ENCODE measurements at regions not wholly inside any gene's neighbourhood (a gene's known extent, or its start where the extent isn't known, plus 50 kb on each side); places are given as distances from the start of the nearest gene placed in this dataset.

DNA sequence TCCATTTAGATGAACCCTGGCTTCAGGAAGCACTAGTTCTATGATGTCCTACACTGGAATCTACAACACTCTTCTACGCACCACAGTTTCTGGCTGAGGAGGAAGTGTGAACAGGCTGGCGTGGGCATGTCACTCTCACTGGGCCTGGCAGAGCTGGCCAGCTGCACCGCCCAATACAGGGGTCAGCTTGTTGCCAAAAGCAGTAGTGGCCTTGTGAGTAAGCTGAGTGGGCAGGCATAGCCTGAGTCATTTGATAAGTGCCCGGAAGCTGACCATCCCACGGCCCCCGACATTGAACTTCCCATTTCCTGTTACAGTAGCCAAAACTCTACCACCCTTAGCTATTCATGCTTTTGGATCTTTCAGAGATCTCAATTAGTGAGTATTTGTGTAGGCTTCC, 240.9 kb upstream of the SERP2 start:
- Histone ChIP-seq H3K9me3 (ENCODE audit: insufficient read depth in 2 of 2, low read depth in 1 of 2, low read length in 1 of 2) (no peaks in the 10 kb centered on the region), H2AK5ac (ENCODE audit: low read depth, low read length) (no peak overlapping the region), H3K4me2 (ENCODE audit: insufficient read depth in 1 of 2, low read depth in 2 of 2, low read length in 2 of 2) (no peak overlapping the region), H3K79me2 (ENCODE audit: control insufficient read depth in 1 of 2, insufficient read depth in 2 of 2, low read length in 2 of 2) (no peaks in the 10 kb centered on the region), H2BK15ac (ENCODE audit: low read length) (no peak overlapping the region), H3K4me1 (replicated peaks in 1 of 4; ENCODE audit: control insufficient read depth in 3 of 4, insufficient read depth in 4 of 4, low read length in 3 of 4) (no peaks in the 10 kb centered on the region), H3K36me3 (ENCODE audit: control insufficient read depth in 2 of 4, insufficient read depth in 4 of 4, low read length in 3 of 4) (no peaks in the 10 kb centered on the region), H2AFZ (ENCODE audit: low read length) (no peak overlapping the region; the same call in 1 of the 2 replicates), H3K23ac (ENCODE audit: insufficient read length) (no peak overlapping the region), H2BK5ac (ENCODE audit: low read depth, low read length) (no peak overlapping the region), H2BK120ac (replicated peaks; ENCODE audit: low read depth, low read length) (no peak overlapping the region), H4K8ac (ENCODE audit: extremely low read depth, insufficient read depth, low read length) (no peak overlapping the region), H3K4me3 (ENCODE audit: extremely low read depth in 1 of 4, insufficient read depth in 2 of 4, low read depth in 3 of 4, low read length in 4 of 4) (no peak overlapping the region), H2BK12ac (ENCODE audit: low read depth, low read length) (no peak overlapping the region), H3K27ac (ENCODE audit: low read depth, low read length) (no peak overlapping the region), H4K91ac (replicated peaks; ENCODE audit: insufficient read length, low read length) (no peak overlapping the region), H3K14ac (ENCODE audit: insufficient read length) (no peak overlapping the region), H3K27me3 (replicated peaks in 1 of 4; ENCODE audit: control insufficient read depth in 3 of 4, extremely low read depth in 1 of 4, insufficient read depth in 3 of 4, low read length in 3 of 4) (no peaks in the 10 kb centered on the region), H3K23me2 (ENCODE audit: low read depth, low read length) (no peaks in the 10 kb centered on the region), H4K5ac (ENCODE audit: insufficient read length, low read depth, low read length) (no peak overlapping the region), H3K56ac (replicated peaks; ENCODE audit: insufficient read length, low read depth, low read length) (no peak overlapping the region), H3K79me1 (ENCODE audit: low read depth, low read length) (no peaks in the 10 kb centered on the region), H2BK20ac (ENCODE audit: low read length) (no peak overlapping the region), H3K4ac (replicated peaks; ENCODE audit: insufficient read length, low read depth, low read length) (no peak overlapping the region), H4K20me1 (replicated peaks in 1 of 2; ENCODE audit: control insufficient read depth in 1 of 2, insufficient read depth in 2 of 2, low read length in 2 of 2) (no peaks in the 10 kb centered on the region), H3K18ac (ENCODE audit: extremely low read depth, low read length) (no peak overlapping the region), H3K9ac (replicated peaks in 1 of 4; ENCODE audit: extremely low read depth in 1 of 4, low read depth in 3 of 4, low read length in 3 of 4) (no peak overlapping the region)
- ChIA-PET POLR2A (ENCODE audit: partially characterized antibody) (no interaction called here), CTCF (ENCODE audit: partially characterized antibody) (interaction anchor here (1.2 kb wide), 1 partner anchor 16 kb away, joined by 4 read pairs; no protein-coding TSS in a partner anchor)
- DNase-seq (ENCODE audit: low read depth in 1 of 2, low spot score in 2 of 2) (no peak), FAIRE-seq (no peak)
- TF ChIP-seq HDAC2 (IDR thresholded peaks at IDR 0.05; ENCODE audit: borderline replicate concordance in 1 of 2, low read depth in 2 of 2, low read length in 2 of 2) (no peak), POU5F1 (IDR thresholded peaks at IDR 0.05; ENCODE audit: low read depth, low read length) (no peak), HDAC6 (IDR thresholded peaks at IDR 0.05; ENCODE audit: low read depth, low read length) (no peak), CREB1 (IDR thresholded peaks at IDR 0.05) (no peak), KDM4A (IDR thresholded peaks at IDR 0.05; ENCODE audit: low read depth, low read length, severe bottlenecking) (no peak), RNF2 (IDR thresholded peaks at IDR 0.05; ENCODE audit: borderline replicate concordance, low read depth, low read length, missing control alignments, poor library complexity, severe bottlenecking) (no peak), EP300 (IDR thresholded peaks at IDR 0.05; ENCODE audit: borderline replicate concordance in 1 of 2, low read depth in 2 of 2, low read length in 2 of 2) (no peak)
- WGBS, 2 experiments (ENCODE audit: extremely low coverage in 1 of 2, insufficient coverage in 1 of 2, insufficient read length in 1 of 2, insufficient replicate concordance in 2 of 2, low coverage in 1 of 2, low lambda C conversion rate in 2 of 2, missing lambda C conversion rate in 1 of 2) = 89% methylated on average over 6 of the region's 6 CpGs; no CpG with 5 or more reads in 1 of the 2 experiments
